Esophagus muscularis mucosa (tissue), 4 donors: ENCODE measurements at regions not wholly inside any gene's neighbourhood (a gene's known extent, or its start where the extent isn't known, plus 50 kb on each side); places are given as distances from the start of the nearest gene placed in this dataset.
"Not testable (repeated sequence)": the region's sequence is repeated elsewhere in the genome, so short reads cannot be mapped to it uniquely, and the experiment has no call there.

Experiments used
- CTCF ChIP-seq, 3 experiments: fragments of 200-600 bp in 2 of 3; fragments of 450-650 bp in 1 of 3; sonication (generic) in 2 of 3; IDR thresholded peaks; one replicate each; pipeline ENCODE4 v1.5.1; 2017 to 2019; ENCODE audit warnings: antibody characterized with exemption in 3 of 3, mild to moderate bottlenecking in 2 of 3, moderate library complexity in 1 of 3
- EP300 ChIP-seq: sonication (generic); formaldehyde crosslinking; IDR thresholded peaks from one replicate; pipeline ENCODE4 v1.6.1; 2017; ENCODE audit warnings: antibody characterized with exemption
- POLR2A ChIP-seq: fragments of 450-650 bp; IDR thresholded peaks from one replicate; pipeline ENCODE4 v1.6.1; 2017; ENCODE audit warnings: antibody characterized with exemption, moderate library complexity, mild to moderate bottlenecking, low read depth
- POLR2AphosphoS5 ChIP-seq, 2 donors: sonication (generic); formaldehyde crosslinking; IDR thresholded peaks; one replicate each; pipeline ENCODE4 v1.6.1; 2017; ENCODE audit warnings: antibody characterized with exemption in 2 of 2

- TF ChIP-seq CTCF (IDR thresholded peaks at IDR 0.05); POLR2A; EP300; POLR2AphosphoS5 (IDR thresholded peaks at IDR 0.05): not testable (repeated sequence)
Measured at GRCh38 chr13:81069822-81070221, 728.9 kb upstream of the SPRY2 start.
